ENCODE measurements at regions not wholly inside any gene's neighbourhood (a gene's known extent, or its start where the extent isn't known, plus 50 kb on each side); places are given as distances from the start of the nearest gene placed in this dataset.
A peak's percentile ranks its signal among the peaks of the same experiment; 100 is the strongest.
"Not testable (repeated sequence)": the region's sequence is repeated elsewhere in the genome, so short reads cannot be mapped to it uniquely, and the experiment has no call there.

- H3K27ac Mint-ChIP-seq = no peak overlapping the region
- POLR2A ChIA-PET = no interaction called here
These were observed 226.2 kb upstream of the IRF2BP2 start for GRCh38 chr1:234836045-234836681.

GRCh38 chr1:234835239-234835638, 225.3 kb upstream of the IRF2BP2 start:
- ATAC-seq (ENCODE audit: low read depth) (no peak), DNase-seq (no peak)
- H3K27me3 Mint-ChIP-seq = no peaks in the 10 kb centered on the region
- H3K4me3 Mint-ChIP-seq = no peak overlapping the region
- no peak overlapping the region for H3K27ac Mint-ChIP-seq
- H3K4me1 Mint-ChIP-seq = peaks cover 17% of the 10 kb centered on the region
- no peaks in the 10 kb centered on the region for H3K36me3 Mint-ChIP-seq
- H3K9me3 Mint-ChIP-seq = peaks cover 2% of the 10 kb centered on the region
- POLR2A ChIA-PET = no interaction called here

More at GRCh38 chr1:234836045-234836681, 226.2 kb upstream of the IRF2BP2 start:
- H3K27me3 Mint-ChIP-seq = no peaks in the 10 kb centered on the region
- H3K4me1 Mint-ChIP-seq = peaks cover 22% of the 10 kb centered on the region
- H3K4me3 Mint-ChIP-seq = no peak overlapping the region
- H3K36me3 Mint-ChIP-seq = no peaks in the 10 kb centered on the region
- ATAC-seq (ENCODE audit: low read depth) (no peak), DNase-seq (no peak)
- H3K9me3 Mint-ChIP-seq = peaks cover 2% of the 10 kb centered on the region

GRCh38 chr1:234833646-234834045, 223.7 kb upstream of the IRF2BP2 start:
- DNase-seq (no peak), ATAC-seq (ENCODE audit: low read depth) (no peak)
- POLR2A ChIA-PET = interaction anchor here (1.0 kb wide), 1 partner anchor 8 kb away, joined by 3 read pairs; no protein-coding TSS in a partner anchor
- H3K27ac Mint-ChIP-seq = no peak overlapping the region
- H3K9me3 Mint-ChIP-seq = peaks cover 4% of the 10 kb centered on the region
- H3K27me3 Mint-ChIP-seq = no peaks in the 10 kb centered on the region
- peaks cover 3% of the 10 kb centered on the region for H3K36me3 Mint-ChIP-seq
- no peak overlapping the region for H3K4me3 Mint-ChIP-seq
- peaks cover 18% of the 10 kb centered on the region for H3K4me1 Mint-ChIP-seq

- Mint-ChIP-seq H3K4me1 (peaks cover 14% of the 10 kb centered on the region), H3K4me3 (no peak overlapping the region), H3K36me3 (peaks cover 3% of the 10 kb centered on the region), H3K27me3 (no peaks in the 10 kb centered on the region), H3K27ac (no peak overlapping the region), H3K9me3 (peaks cover 4% of the 10 kb centered on the region)
- no peak for DNase-seq
- POLR2A ChIA-PET = interaction anchor here (1.0 kb wide), 1 partner anchor 9 kb away, joined by 3 read pairs; no protein-coding TSS in a partner anchor
- no peak for ATAC-seq (ENCODE audit: low read depth)
These were observed 223.1 kb upstream of the IRF2BP2 start for GRCh38 chr1:234833118-234833517.

GRCh38 chr1:234827656-234828055, 217.7 kb upstream of the IRF2BP2 start:
- Mint-ChIP-seq H3K4me1 (peaks cover 11% of the 10 kb centered on the region), H3K27ac (no peak overlapping the region), H3K4me3 (no peak overlapping the region), H3K36me3 (peaks cover 3% of the 10 kb centered on the region), H3K9me3 (peaks cover 2% of the 10 kb centered on the region), H3K27me3 (peaks cover 7% of the 10 kb centered on the region)
- POLR2A ChIA-PET = no interaction called here
- DNase-seq (no peak), ATAC-seq (ENCODE audit: low read depth) (no peak)

- Mint-ChIP-seq H3K27ac (no peak overlapping the region), H3K27me3 (peaks cover 7% of the 10 kb centered on the region), H3K4me1 (peaks cover 11% of the 10 kb centered on the region), H3K4me3 (no peak overlapping the region), H3K36me3 (peaks cover 3% of the 10 kb centered on the region), H3K9me3 (peaks cover 2% of the 10 kb centered on the region)
- POLR2A ChIA-PET = interaction anchor here (1.5 kb wide), 1 partner anchor 18 kb away, joined by 6 read pairs; no protein-coding TSS in a partner anchor
- ATAC-seq (ENCODE audit: low read depth) = no peak
- DNase-seq = no peak
These were observed 217.2 kb upstream of the IRF2BP2 start for GRCh38 chr1:234827181-234827580.

- peaks cover 2% of the 10 kb centered on the region for H3K9me3 Mint-ChIP-seq
- no peak for ATAC-seq (ENCODE audit: low read depth)
These were observed 216.4 kb upstream of the IRF2BP2 start for GRCh38 chr1:234826352-234826751.

GRCh38 chr1:234825498-234826165, 215.7 kb upstream of the IRF2BP2 start:
- POLR2A ChIA-PET = interaction anchor here (1.5 kb wide), 1 partner anchor 19 kb away, joined by 6 read pairs; no protein-coding TSS in a partner anchor
- DNase-seq (no peak), ATAC-seq (ENCODE audit: low read depth) (no peak)
- peaks cover 11% of the 10 kb centered on the region for H3K4me1 Mint-ChIP-seq
- H3K9me3 Mint-ChIP-seq = peaks cover 2% of the 10 kb centered on the region
- H3K4me3 Mint-ChIP-seq = no peak overlapping the region
- peaks cover 3% of the 10 kb centered on the region for H3K36me3 Mint-ChIP-seq
- no peak overlapping the region for H3K27ac Mint-ChIP-seq
- H3K27me3 Mint-ChIP-seq = peaks cover 7% of the 10 kb centered on the region

More at GRCh38 chr1:234826352-234826751, 216.4 kb upstream of the IRF2BP2 start:
- peaks cover 3% of the 10 kb centered on the region for H3K36me3 Mint-ChIP-seq
- no peak overlapping the region for H3K4me3 Mint-ChIP-seq
- peaks cover 7% of the 10 kb centered on the region for H3K27me3 Mint-ChIP-seq
- no peak overlapping the region for H3K27ac Mint-ChIP-seq
- no peak for DNase-seq
- H3K4me1 Mint-ChIP-seq = peaks cover 11% of the 10 kb centered on the region
- POLR2A ChIA-PET = interaction anchor here (1.5 kb wide), 1 partner anchor 19 kb away, joined by 6 read pairs; no protein-coding TSS in a partner anchor

GRCh38 chr1:234824836-234825235, 214.9 kb upstream of the IRF2BP2 start:
- ATAC-seq (ENCODE audit: low read depth); H3K9me3 Mint-ChIP-seq; H3K27ac Mint-ChIP-seq; H3K4me3 Mint-ChIP-seq; H3K27me3 Mint-ChIP-seq; DNase-seq; H3K36me3 Mint-ChIP-seq: not testable (repeated sequence)
- H3K4me1 Mint-ChIP-seq = peaks cover 11% of the 10 kb centered on the region
- POLR2A ChIA-PET = interaction anchor here (0.6 kb wide), 1 partner anchor 199 kb away, joined by 3 read pairs; no protein-coding TSS in a partner anchor

- Mint-ChIP-seq H3K9me3 (no peaks in the 10 kb centered on the region), H3K27me3 (peaks cover 7% of the 10 kb centered on the region), H3K4me3 (no peak overlapping the region), H3K4me1 (peaks cover 7% of the 10 kb centered on the region), H3K36me3 (peaks cover 2% of the 10 kb centered on the region), H3K27ac (no peak overlapping the region)
- ATAC-seq (ENCODE audit: low read depth) (no peak), DNase-seq (no peak)
- POLR2A ChIA-PET = interaction anchor here (1.1 kb wide), 1 partner anchor 19 kb away, joined by 3 read pairs; no protein-coding TSS in a partner anchor
These were observed 213.5 kb upstream of the IRF2BP2 start for GRCh38 chr1:234823191-234824176.

GRCh38 chr1:234821840-234822239, 211.9 kb upstream of the IRF2BP2 start:
- Mint-ChIP-seq H3K4me1 (peaks cover 5% of the 10 kb centered on the region), H3K27me3 (peaks cover 7% of the 10 kb centered on the region), H3K9me3 (no peaks in the 10 kb centered on the region), H3K36me3 (peaks cover 2% of the 10 kb centered on the region), H3K27ac (no peak overlapping the region), H3K4me3 (no peak overlapping the region)
- DNase-seq (no peak), ATAC-seq (ENCODE audit: low read depth) (no peak)
- POLR2A ChIA-PET = no interaction called here

- Mint-ChIP-seq H3K27me3 (peaks cover 7% of the 10 kb centered on the region), H3K36me3 (peaks cover 2% of the 10 kb centered on the region), H3K4me3 (no peak overlapping the region), H3K9me3 (no peaks in the 10 kb centered on the region), H3K4me1 (peaks cover 3% of the 10 kb centered on the region), H3K27ac (peak overlapping the region; percentile 5)
- ATAC-seq (ENCODE audit: low read depth) = no peak
- DNase-seq = no peak
- POLR2A ChIA-PET = no interaction called here
These were observed 210.6 kb upstream of the IRF2BP2 start for GRCh38 chr1:234820597-234820996.

- H3K27ac Mint-ChIP-seq; H3K4me1 Mint-ChIP-seq; H3K36me3 Mint-ChIP-seq; DNase-seq; H3K4me3 Mint-ChIP-seq; ATAC-seq (ENCODE audit: low read depth); H3K9me3 Mint-ChIP-seq; H3K27me3 Mint-ChIP-seq; POLR2A ChIA-PET: not testable (repeated sequence)
These were observed 209.9 kb upstream of the IRF2BP2 start for GRCh38 chr1:234819845-234820244.
